Upper lobe of left lung (tissue), 6 donors: ENCODE measurements at regions not wholly inside any gene's neighbourhood (a gene's known extent, or its start where the extent isn't known, plus 50 kb on each side); places are given as distances from the start of the nearest gene placed in this dataset.
A peak's percentile ranks its signal among the peaks of the same experiment; 100 is the strongest.

Source experiments
- ATAC-seq, 2 donors: fragments of 200-7000 bp; cut with Tn5 transposase; one replicate each; pipeline ENCODE4 v1.9.1; 2022; ENCODE audit warnings: mild to moderate bottlenecking in 2 of 2, moderate library complexity in 2 of 2; ENCODE audit not compliant: low FRiP score in 2 of 2
- DNase-seq, 2 donors: peaks; one replicate each; pipeline ENCODE4 v3.0.0-alpha.2; 2019 to 2020
- H3K27ac ChIP-seq, 4 donors: fragments of 200-600 bp; sonication (generic); one replicate each; pipeline ENCODE4 v1.5.1; 2016 to 2019
- H3K27me3 ChIP-seq, 4 donors: fragments of 200-600 bp; sonication (generic); one replicate each; pipeline ENCODE4 v1.5.1; 2017 to 2019
- H3K36me3 ChIP-seq, 4 donors: fragments of 200-600 bp; sonication (generic); one replicate each; pipeline ENCODE4 v1.5.1; 2016 to 2019
- H3K4me1 ChIP-seq, 4 donors: fragments of 200-600 bp; sonication (generic); one replicate each; pipeline ENCODE4 v1.5.1; 2018 to 2019
- H3K4me3 ChIP-seq, 4 donors: fragments of 200-600 bp; sonication (generic); one replicate each; pipeline ENCODE4 v1.5.1; 2017 to 2019; ENCODE audit warnings: mild to moderate bottlenecking in 2 of 4, moderate library complexity in 1 of 4
- H3K9me3 ChIP-seq, 4 donors: fragments of 200-600 bp; sonication (generic); one replicate each; pipeline ENCODE4 v1.5.1; 2018 to 2019
- EP300 ChIP-seq, 4 donors: sonication (generic); formaldehyde crosslinking; IDR thresholded peaks; one replicate each; pipeline ENCODE4 v1.5.1; 2017; ENCODE audit warnings: antibody characterized with exemption in 4 of 4, control low read depth in 2 of 4
- POLR2A ChIP-seq, 4 donors: fragments of 450-650 bp; IDR thresholded peaks; one replicate each; pipeline ENCODE4 v1.5.1; 2016 to 2017; ENCODE audit warnings: antibody characterized with exemption in 4 of 4, mild to moderate bottlenecking in 2 of 4
- POLR2AphosphoS5 ChIP-seq, 2 donors: sonication (generic); formaldehyde crosslinking; IDR thresholded peaks; one replicate each; pipeline ENCODE4 v1.5.1; 2017; ENCODE audit warnings: antibody characterized with exemption in 2 of 2
- WGBS, 2 donors: methylation state at CpG; one replicate each; pipeline ENCODE4 v1.1.5; 2017 to 2018; 5-methylcytosine and 5-hydroxymethylcytosine counted together
- TF ChIP-seq, protein P1 (sequence below), 6 experiments: fragments of 450-650 bp in 4 of 6; fragments of 200-600 bp in 2 of 6; sonication (generic) in 2 of 6; IDR thresholded peaks; one replicate each; pipeline ENCODE4 v1.5.1; 2016 to 2019; ENCODE audit warnings: antibody characterized with exemption in 6 of 6
- donor health status: DM: no; HTN: no; CAD: no; lungs with moderate emphysema.
- donor health status: DM: no; HTN: yes; CAD: no; lungs with severe emphysema.

DNA sequence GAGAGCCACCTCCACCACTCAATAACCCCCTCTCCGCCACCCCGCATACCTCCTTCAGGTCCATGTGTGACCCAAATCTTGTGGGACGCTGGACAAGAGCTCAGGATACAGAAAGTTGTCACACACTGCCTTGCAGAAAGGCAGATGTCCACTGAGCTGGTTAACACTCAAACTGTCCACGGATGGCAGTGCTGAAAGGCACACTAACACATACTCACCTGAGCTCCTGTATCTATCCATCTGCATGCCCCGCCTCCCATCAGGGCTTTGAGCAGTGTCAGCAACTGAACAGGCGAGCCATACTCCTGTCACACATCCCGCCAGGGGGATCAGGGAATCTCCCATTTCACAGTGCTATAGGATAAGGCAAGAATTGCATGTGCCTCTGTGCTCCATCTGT, 642.0 kb downstream of the GALC start:
- peak in 1 of 2 donors; percentile 46 for ATAC-seq

GRCh38 chr14:87349921-87350320, 643.1 kb downstream of the GALC start:
- H3K36me3 ChIP-seq: no peaks in the 10 kb centered on the region
- 88 to 96% methylated on average over 3 of the region's 3 CpGs for WGBS, 2 donors
- H3K4me3 ChIP-seq: no peak overlapping the region
- TF ChIP-seq POLR2AphosphoS5 (IDR thresholded peaks at IDR 0.05): no peak
- TF ChIP-seq EP300 (IDR thresholded peaks at IDR 0.05): no peak
- TF ChIP-seq, protein P1, sequence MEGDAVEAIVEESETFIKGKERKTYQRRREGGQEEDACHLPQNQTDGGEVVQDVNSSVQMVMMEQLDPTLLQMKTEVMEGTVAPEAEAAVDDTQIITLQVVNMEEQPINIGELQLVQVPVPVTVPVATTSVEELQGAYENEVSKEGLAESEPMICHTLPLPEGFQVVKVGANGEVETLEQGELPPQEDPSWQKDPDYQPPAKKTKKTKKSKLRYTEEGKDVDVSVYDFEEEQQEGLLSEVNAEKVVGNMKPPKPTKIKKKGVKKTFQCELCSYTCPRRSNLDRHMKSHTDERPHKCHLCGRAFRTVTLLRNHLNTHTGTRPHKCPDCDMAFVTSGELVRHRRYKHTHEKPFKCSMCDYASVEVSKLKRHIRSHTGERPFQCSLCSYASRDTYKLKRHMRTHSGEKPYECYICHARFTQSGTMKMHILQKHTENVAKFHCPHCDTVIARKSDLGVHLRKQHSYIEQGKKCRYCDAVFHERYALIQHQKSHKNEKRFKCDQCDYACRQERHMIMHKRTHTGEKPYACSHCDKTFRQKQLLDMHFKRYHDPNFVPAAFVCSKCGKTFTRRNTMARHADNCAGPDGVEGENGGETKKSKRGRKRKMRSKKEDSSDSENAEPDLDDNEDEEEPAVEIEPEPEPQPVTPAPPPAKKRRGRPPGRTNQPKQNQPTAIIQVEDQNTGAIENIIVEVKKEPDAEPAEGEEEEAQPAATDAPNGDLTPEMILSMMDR (IDR thresholded peaks at IDR 0.05): no peak
- no peak for TF ChIP-seq POLR2A (IDR thresholded peaks at IDR 0.05)
- H3K9me3 ChIP-seq: peaks cover 0 to 4% (median 0%) of the 10 kb centered on the region in 4 donors
- no peak overlapping the region for H3K27ac ChIP-seq
- no peaks in the 10 kb centered on the region for H3K27me3 ChIP-seq
- no peak for DNase-seq
- H3K4me1 ChIP-seq: no peaks in the 10 kb centered on the region
- no peak for ATAC-seq

More for the DNA sequence above, 642.0 kb downstream of the GALC start:
- no peaks in the 10 kb centered on the region for H3K4me1 ChIP-seq
- no peak for DNase-seq
- H3K9me3 ChIP-seq: peaks cover 0 to 4% (median 0%) of the 10 kb centered on the region in 4 donors
- H3K36me3 ChIP-seq: no peaks in the 10 kb centered on the region
- TF ChIP-seq, protein P1 (IDR thresholded peaks at IDR 0.05): no peak
- TF ChIP-seq POLR2A (IDR thresholded peaks at IDR 0.05) (no peak), POLR2AphosphoS5 (IDR thresholded peaks at IDR 0.05) (no peak), EP300 (IDR thresholded peaks at IDR 0.05) (no peak)
- H3K27me3 ChIP-seq: no peaks in the 10 kb centered on the region
- no peak overlapping the region for H3K4me3 ChIP-seq
- H3K27ac ChIP-seq: no peak overlapping the region
- WGBS, 2 donors: 78 to 84% methylated on average over 7 of the region's 7 CpGs

DNA sequence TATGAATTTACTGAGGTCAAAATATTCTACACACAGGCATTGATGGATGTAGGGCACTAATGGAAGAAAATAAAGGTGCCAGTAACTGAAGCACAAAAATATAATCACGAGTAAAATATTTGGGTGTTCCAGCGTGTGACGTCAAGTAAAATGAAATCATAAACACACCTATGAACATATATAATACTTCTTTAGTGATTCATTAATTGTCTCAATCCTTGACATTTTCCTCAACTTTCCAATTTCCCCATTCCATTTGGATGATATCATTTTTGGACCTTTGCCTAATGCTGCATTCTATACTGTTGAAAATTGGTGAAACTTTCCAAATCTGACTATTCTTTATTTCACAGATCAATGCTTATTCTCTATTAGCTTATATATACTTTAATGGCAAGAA, 649.3 kb downstream of the GALC start:
- 69 to 79% methylated on average over 3 of the region's 3 CpGs for WGBS, 2 donors
- H3K27me3 ChIP-seq: no peaks in the 10 kb centered on the region
- ATAC-seq (no peak), DNase-seq (no peak)
- TF ChIP-seq POLR2A (IDR thresholded peaks at IDR 0.05) (no peak), EP300 (IDR thresholded peaks at IDR 0.05) (no peak), POLR2AphosphoS5 (IDR thresholded peaks at IDR 0.05) (no peak)
- TF ChIP-seq, protein P1 (IDR thresholded peaks at IDR 0.05): no peak
- H3K36me3 ChIP-seq: no peaks in the 10 kb centered on the region
- no peak overlapping the region for H3K27ac ChIP-seq
- H3K4me1 ChIP-seq: no peaks in the 10 kb centered on the region
- H3K4me3 ChIP-seq: no peak overlapping the region
- peaks cover 0 to 4% (median 0%) of the 10 kb centered on the region in 4 donors for H3K9me3 ChIP-seq

- TF ChIP-seq EP300 (IDR thresholded peaks at IDR 0.05) (no peak), POLR2A (IDR thresholded peaks at IDR 0.05) (no peak), POLR2AphosphoS5 (IDR thresholded peaks at IDR 0.05) (no peak)
- TF ChIP-seq, protein P1 (IDR thresholded peaks at IDR 0.05): no peak
- Histone ChIP-seq H3K4me3 (no peak overlapping the region), H3K4me1 (no peaks in the 10 kb centered on the region), H3K27ac (no peak overlapping the region), H3K36me3 (no peaks in the 10 kb centered on the region), H3K27me3 (no peaks in the 10 kb centered on the region), H3K9me3 (no peaks in the 10 kb centered on the region)
- no peak for DNase-seq
- WGBS, 2 donors: 91 to 94% methylated on average over 2 of the region's 2 CpGs
- ATAC-seq: no peak
Observed at GRCh38 chr14:87334997-87335685, 657.8 kb downstream of the GALC start.

DNA sequence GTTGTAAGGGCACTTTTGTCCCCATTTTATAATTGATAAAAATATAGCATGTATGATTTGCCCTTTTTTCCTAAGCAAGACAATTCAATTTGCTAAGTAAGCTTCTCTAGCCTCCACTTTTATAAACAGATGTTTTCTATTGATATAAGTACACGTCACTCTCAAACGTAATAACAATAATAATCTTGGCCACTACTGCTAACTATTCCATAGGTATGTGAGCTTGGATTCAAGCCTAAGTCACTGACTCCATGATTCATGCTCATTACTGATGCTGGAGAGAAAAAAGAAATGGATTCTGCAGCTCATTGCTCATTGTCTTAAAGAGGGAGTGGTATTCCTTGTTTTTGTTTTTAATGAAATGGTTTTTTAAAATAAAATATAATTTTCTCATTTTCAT, 661.0 kb downstream of the GALC start:
- ATAC-seq: no peak
- DNase-seq: no peak
- H3K4me3 ChIP-seq: no peak overlapping the region
- 53 to 62% methylated on average over 2 of the region's 2 CpGs for WGBS, 2 donors
- TF ChIP-seq, protein P1 (IDR thresholded peaks at IDR 0.05): no peak
- TF ChIP-seq EP300 (IDR thresholded peaks at IDR 0.05) (no peak), POLR2AphosphoS5 (IDR thresholded peaks at IDR 0.05) (no peak), POLR2A (IDR thresholded peaks at IDR 0.05) (no peak)
- no peak overlapping the region for H3K27ac ChIP-seq
- no peaks in the 10 kb centered on the region for H3K9me3 ChIP-seq
- no peaks in the 10 kb centered on the region for H3K36me3 ChIP-seq
- H3K4me1 ChIP-seq: no peaks in the 10 kb centered on the region
- no peaks in the 10 kb centered on the region for H3K27me3 ChIP-seq
